ENCODE measurements at regions not wholly inside any gene's neighbourhood (a gene's known extent, or its start where the extent isn't known, plus 50 kb on each side); places are given as distances from the start of the nearest gene placed in this dataset.
"Not testable (repeated sequence)": the region's sequence is repeated elsewhere in the genome, so short reads cannot be mapped to it uniquely, and the experiment has no call there.

- no peak for TF ChIP-seq CTCF (IDR thresholded peaks at IDR 0.05; ENCODE audit: low read depth, low read length, missing control alignments)
- no peak for DNase-seq (ENCODE audit: extremely low read depth, low read depth)
- H3K4me3 ChIP-seq (replicated peaks; ENCODE audit: low read depth, low read length): no peak overlapping the region
These were observed 101.6 kb upstream of the CTSV start for GRCh38 chr9:97140566-97140965.

GRCh38 chr9:97136421-97136820, 97.5 kb upstream of the CTSV start:
- DNase-seq (ENCODE audit: extremely low read depth, low read depth): no peak

GRCh38 chr9:97133966-97134365, 95.0 kb upstream of the CTSV start:
- DNase-seq (ENCODE audit: extremely low read depth, low read depth): not testable (repeated sequence)

More at GRCh38 chr9:97136421-97136820, 97.5 kb upstream of the CTSV start:
- H3K4me3 ChIP-seq (replicated peaks; ENCODE audit: low read depth, low read length): no peak overlapping the region
- no peak for TF ChIP-seq CTCF (IDR thresholded peaks at IDR 0.05; ENCODE audit: low read depth, low read length, missing control alignments)

GRCh38 chr9:97132865-97133264, 93.9 kb upstream of the CTSV start:
- no peak for TF ChIP-seq CTCF (IDR thresholded peaks at IDR 0.05; ENCODE audit: low read depth, low read length, missing control alignments)
- no peak overlapping the region for H3K4me3 ChIP-seq (replicated peaks; ENCODE audit: low read depth, low read length)
- DNase-seq (ENCODE audit: extremely low read depth, low read depth): no peak

More at GRCh38 chr9:97133966-97134365, 95.0 kb upstream of the CTSV start:
- not testable (repeated sequence) for H3K4me3 ChIP-seq (replicated peaks; ENCODE audit: low read depth, low read length)

GRCh38 chr9:97130864-97131263, 91.9 kb upstream of the CTSV start:
- not testable (repeated sequence) for H3K4me3 ChIP-seq (replicated peaks; ENCODE audit: low read depth, low read length); DNase-seq (ENCODE audit: extremely low read depth, low read depth)

GRCh38 chr9:97130387-97130786, 91.4 kb upstream of the CTSV start:
- DNase-seq (ENCODE audit: extremely low read depth, low read depth); H3K4me3 ChIP-seq (replicated peaks; ENCODE audit: low read depth, low read length): not testable (repeated sequence)

- DNase-seq (ENCODE audit: extremely low read depth, low read depth): no peak
- no peak overlapping the region for H3K4me3 ChIP-seq (replicated peaks; ENCODE audit: low read depth, low read length)
- no peak for TF ChIP-seq CTCF (IDR thresholded peaks at IDR 0.05; ENCODE audit: low read depth, low read length, missing control alignments)
These were observed 90.0 kb upstream of the CTSV start for GRCh38 chr9:97128919-97129318.

GRCh38 chr9:97124256-97124655, 85.3 kb upstream of the CTSV start:
- H3K4me3 ChIP-seq (replicated peaks; ENCODE audit: low read depth, low read length): no peak overlapping the region
- no peak for TF ChIP-seq CTCF (IDR thresholded peaks at IDR 0.05; ENCODE audit: low read depth, low read length, missing control alignments)
- no peak for DNase-seq (ENCODE audit: extremely low read depth, low read depth)

- no peak for DNase-seq (ENCODE audit: extremely low read depth, low read depth)
- no peak overlapping the region for H3K4me3 ChIP-seq (replicated peaks; ENCODE audit: low read depth, low read length)
- TF ChIP-seq CTCF (IDR thresholded peaks at IDR 0.05; ENCODE audit: low read depth, low read length, missing control alignments): no peak
These were observed 71.8 kb upstream of the CTSV start for GRCh38 chr9:97110696-97111095.

Data from HFF-Myc (cell line).